HepG2 (cell line): ENCODE measurements at regions not wholly inside any gene's neighbourhood (a gene's known extent, or its start where the extent isn't known, plus 50 kb on each side); places are given as distances from the start of the nearest gene placed in this dataset.

Experiments
- CENPT ChIP-seq: sonication (generic); formaldehyde crosslinking; IDR thresholded peaks from 2 replicates; pipeline ENCODE4 v1.8.0; 2022; ENCODE audit warnings: low read depth, mild to moderate bottlenecking, moderate library complexity, missing genetic modification reagents
- CHCHD3 ChIP-seq: sonication (generic); formaldehyde crosslinking; IDR thresholded peaks from 2 replicates; pipeline ENCODE4 v1.8.0; 2022; ENCODE audit warnings: mild to moderate bottlenecking, missing genetic modification reagents, moderate library complexity
- EED ChIP-seq: sonication (generic); formaldehyde crosslinking; IDR thresholded peaks from 2 replicates; pipeline ENCODE4 v1.5.0; 2020; ENCODE audit warnings: mild to moderate bottlenecking, missing genetic modification reagents
- ETV5 ChIP-seq: IDR thresholded peaks from 2 replicates; pipeline ENCODE4 v1.6.1; 2018; ENCODE audit warnings: missing biosample characterization, missing genetic modification reagents, inconsistent platforms, borderline replicate concordance
- HOMEZ ChIP-seq: IDR thresholded peaks from 2 replicates; pipeline ENCODE4 v1.6.1; 2016; ENCODE audit warnings: low read depth
- JUNB ChIP-seq: sonication (generic); formaldehyde crosslinking; IDR thresholded peaks from 2 replicates; pipeline ENCODE4 v1.8.0; 2022; ENCODE audit warnings: missing genetic modification reagents, mild to moderate bottlenecking, borderline replicate concordance
- MAFF ChIP-seq: IDR thresholded peaks from 2 replicates; pipeline ENCODE4 v1.6.1; 2011; ENCODE audit warnings: low read depth, low read length, improper control_type of control experiment
- NR3C1 ChIP-seq: sonication (generic); formaldehyde crosslinking; IDR thresholded peaks from 2 replicates; pipeline ENCODE4 v1.4.0; 2020; ENCODE audit warnings: missing genetic modification reagents
- PHF21A ChIP-seq: sonication (generic); formaldehyde crosslinking; IDR thresholded peaks from 2 replicates; pipeline ENCODE4 v1.5.0; 2020; ENCODE audit warnings: mild to moderate bottlenecking, missing genetic modification reagents
- TCF12 ChIP-seq, 2 experiments: fragments of 450-650 bp in 1 of 2; sonication (generic) in 1 of 2; formaldehyde crosslinking in 1 of 2; IDR thresholded peaks; 2 replicates each; pipeline versions ENCODE4 v1.6.1 to v1.8.0; 2017 to 2022; ENCODE audit warnings: antibody characterized with exemption in 1 of 2, mild to moderate bottlenecking in 1 of 2, missing genetic modification reagents in 1 of 2, moderate library complexity in 1 of 2
- THYN1 ChIP-seq: sonication (generic); formaldehyde crosslinking; IDR thresholded peaks from 2 replicates; pipeline ENCODE4 v1.8.1; 2023; ENCODE audit warnings: low read depth, mild to moderate bottlenecking, moderate library complexity, missing genetic modification reagents, borderline replicate concordance
- ZBTB14 ChIP-seq: sonication (generic); formaldehyde crosslinking; IDR thresholded peaks from 2 replicates; pipeline ENCODE4 v1.4.0; 2020; ENCODE audit warnings: missing genetic modification reagents
- ZBTB21 ChIP-seq: sonication (generic); formaldehyde crosslinking; IDR thresholded peaks from 2 replicates; pipeline ENCODE4 v1.4.0; 2020; ENCODE audit warnings: missing genetic modification reagents
- ZBTB39 ChIP-seq: sonication (generic); formaldehyde crosslinking; IDR thresholded peaks from 2 replicates; pipeline ENCODE4 v1.5.0; 2020; ENCODE audit warnings: missing genetic modification reagents
- ZNF577 ChIP-seq: sonication (generic); formaldehyde crosslinking; IDR thresholded peaks from 2 replicates; pipeline ENCODE4 v1.4.0; 2020; ENCODE audit warnings: mild to moderate bottlenecking, low read depth, missing genetic modification reagents, borderline replicate concordance
- ZNF589 ChIP-seq: sonication (generic); formaldehyde crosslinking; conservative IDR thresholded peaks from 2 replicates; pipeline ENCODE4 v1.8.0; 2022; ENCODE audit warnings: mild to moderate bottlenecking, moderate library complexity, missing genetic modification reagents
- ZNF782 ChIP-seq: sonication (generic); formaldehyde crosslinking; IDR thresholded peaks from 2 replicates; pipeline ENCODE4 v1.4.0; 2020; ENCODE audit warnings: missing genetic modification reagents, mild to moderate bottlenecking, borderline replicate concordance
- ZNF790 ChIP-seq: sonication (generic); formaldehyde crosslinking; IDR thresholded peaks from 2 replicates; pipeline ENCODE4 v1.8.0; 2022; ENCODE audit warnings: missing genetic modification reagents, mild to moderate bottlenecking, borderline replicate concordance
- ZSCAN9 ChIP-seq: IDR thresholded peaks from 2 replicates; pipeline ENCODE4 v1.6.1; 2016; ENCODE audit warnings: borderline replicate concordance
- TF ChIP-seq, protein P1 (sequence below): sonication (generic); formaldehyde crosslinking; IDR thresholded peaks from 2 replicates; pipeline ENCODE4 v1.8.1; 2023; ENCODE audit warnings: mild to moderate bottlenecking, missing genetic modification reagents

- TF ChIP-seq ZBTB14 (CRISPR knock-in tag) (no peak), NR3C1 (no peak), ZSCAN9 (peak; percentile 94), CHCHD3 (CRISPR knock-in tag) (no peak), THYN1 (CRISPR knock-in tag) (no peak), PHF21A (peak; percentile 94), ZNF782 (CRISPR knock-in tag) (no peak), TCF12 (IDR thresholded peaks at IDR 0.05) (no peak), TCF12 (CRISPR knock-in tag; IDR thresholded peaks at IDR 0.05) (0 out of 2 replicates have a peak, but pooled peaks have one; percentile 42), CENPT (CRISPR knock-in tag) (no peak), ZNF790 (CRISPR knock-in tag) (no peak), ETV5 (peak; percentile 85), ZBTB21 (no peak), HOMEZ (CRISPR knock-in tag) (peak; percentile 73; the same call in 1 of the 2 replicates), ZBTB39 (CRISPR knock-in tag) (no peak), ZNF577 (no peak), ZNF589 (CRISPR knock-in tag) (no peak), MAFF (0 out of 2 replicates have a peak, but pooled peaks have one; percentile 27), EED (no peak), JUNB (CRISPR knock-in tag) (peak; percentile 76; the same call in 1 of the 2 replicates)
- TF ChIP-seq, protein P1, sequence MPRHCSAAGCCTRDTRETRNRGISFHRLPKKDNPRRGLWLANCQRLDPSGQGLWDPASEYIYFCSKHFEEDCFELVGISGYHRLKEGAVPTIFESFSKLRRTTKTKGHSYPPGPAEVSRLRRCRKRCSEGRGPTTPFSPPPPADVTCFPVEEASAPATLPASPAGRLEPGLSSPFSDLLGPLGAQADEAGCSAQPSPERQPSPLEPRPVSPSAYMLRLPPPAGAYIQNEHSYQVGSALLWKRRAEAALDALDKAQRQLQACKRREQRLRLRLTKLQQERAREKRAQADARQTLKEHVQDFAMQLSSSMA (CRISPR knock-in tag): no peak
These were observed 110.2 kb upstream of the EGFLAM start (continued) for GRCh38 chr5:38148021-38148625.
